Endothelial cell of umbilical vein (primary cell): ENCODE measurements at regions not wholly inside any gene's neighbourhood (a gene's known extent, or its start where the extent isn't known, plus 50 kb on each side); places are given as distances from the start of the nearest gene placed in this dataset.

ENCODE experiments used
- BruUV-seq: library from RNA; stranded (reverse); fragments of 400-500 nt; replicated peaks from 2 replicates; lab custom pipeline; 2021; lab: Mats Ljungman, UMichigan
- CTCF ChIA-PET: fragments of 300-600, 350-600 bp; sonication (Branson Sonifier 250); formaldehyde crosslinking; loops from one replicate; lab custom pipeline; 2021; ENCODE audit warnings: antibody characterized with exemption, inconsistent platforms; lab: Charles Lee
- POLR2A ChIA-PET: fragments of 300-600, 350-600 bp; sonication (Branson Sonifier 250); formaldehyde crosslinking; loops from one replicate; lab custom pipeline; 2021; ENCODE audit warnings: antibody characterized with exemption, inconsistent platforms; lab: Charles Lee
- DNase-seq: peaks from one replicate; pipeline ENCODE4 v3.0.0-alpha.2; 2011; ENCODE audit warnings: low read depth, low spot score
- FAIRE-seq: peaks from 2 replicates; lab custom pipeline; 2011; peaks lifted over from hg19 to GRCh38; lab: Jason Lieb, UNC
- H2AFZ ChIP-seq: 2 replicates; pipeline ENCODE4 v1.6.0; 2012; ENCODE audit warnings: low read depth, low read length, control low read depth, inconsistent platforms
- H3K27ac ChIP-seq: 2 replicates; pipeline ENCODE4 v1.5.1; 2011; ENCODE audit warnings: low read depth, mild to moderate bottlenecking, control low read depth, low read length, moderate library complexity; ENCODE audit not compliant: insufficient read depth
- H3K27me3 ChIP-seq, 2 experiments: 2 replicates each; pipeline versions ENCODE4 v1.6.0 to v1.6.1; 2011; ENCODE audit warnings: low read length in 2 of 2, mixed read lengths in 1 of 2; ENCODE audit not compliant: control insufficient read depth in 2 of 2, insufficient read depth in 2 of 2
- H3K36me3 ChIP-seq, 2 experiments: 2 replicates in 1 of 2; 3 replicates in 1 of 2; pipeline ENCODE4 v1.5.1; 2011; ENCODE audit warnings: low read length in 2 of 2, mild to moderate bottlenecking in 1 of 2, moderate library complexity in 1 of 2; ENCODE audit not compliant: control insufficient read depth in 2 of 2, insufficient read depth in 2 of 2; ENCODE audit errors: extremely low read depth in 1 of 2
- H3K4me1 ChIP-seq: 3 replicates; pipeline ENCODE4 v1.5.1; 2011; ENCODE audit warnings: mild to moderate bottlenecking, low read length; ENCODE audit not compliant: control insufficient read depth, insufficient read depth; ENCODE audit errors: extremely low read depth
- H3K4me2 ChIP-seq: 2 replicates; pipeline ENCODE4 v1.6.1; 2011; ENCODE audit warnings: low read length, control low read depth, mixed read lengths; ENCODE audit not compliant: insufficient read depth
- H3K4me3 ChIP-seq, 3 experiments: fragments of 200-600 bp in 1 of 3; sonication (generic), shearing (Covaris generic) in 1 of 3; replicated peaks in 1 of 3; 2 replicates each; pipeline ENCODE4 v1.5.1; 2011 to 2016; ENCODE audit warnings: control low read depth in 3 of 3, low read length in 3 of 3, mild to moderate bottlenecking in 2 of 3, inconsistent platforms in 1 of 3, low read depth in 1 of 3, moderate library complexity in 1 of 3; ENCODE audit not compliant: insufficient read depth in 1 of 3
- H3K79me2 ChIP-seq: 2 replicates; pipeline ENCODE4 v1.6.0; 2012; ENCODE audit warnings: low read length, inconsistent platforms; ENCODE audit not compliant: control insufficient read depth, insufficient read depth
- H3K9ac ChIP-seq: replicated peaks from 2 replicates; pipeline ENCODE3; 2011; ENCODE audit warnings: low read length, control low read depth; ENCODE audit not compliant: insufficient read depth; ENCODE audit errors: extremely low read depth
- H3K9me1 ChIP-seq: replicated peaks from 3 replicates; pipeline ENCODE4 v1.6.0; 2011; ENCODE audit warnings: mild to moderate bottlenecking, low read length; ENCODE audit not compliant: control insufficient read depth, insufficient read depth; ENCODE audit errors: extremely low read depth
- H3K9me3 ChIP-seq: replicated peaks from 2 replicates; pipeline ENCODE4 v1.5.1; 2012; ENCODE audit warnings: low read length, inconsistent platforms; ENCODE audit not compliant: control insufficient read depth, insufficient read depth
- H4K20me1 ChIP-seq: replicated peaks from 2 replicates; pipeline ENCODE3; 2011; ENCODE audit warnings: mild to moderate bottlenecking, low read length; ENCODE audit not compliant: control insufficient read depth, insufficient read depth; ENCODE audit errors: extremely low read depth
- CTCF ChIP-seq, 2 donors: IDR thresholded peaks; 1 replicate in 1 of 2; 2 replicates in 1 of 2; pipeline ENCODE4 v1.5.1; 2011; ENCODE audit warnings: low read length in 2 of 2, mild to moderate bottlenecking in 2 of 2, moderate library complexity in 2 of 2, control low read depth in 1 of 2, inconsistent platforms in 1 of 2, low read depth in 1 of 2; ENCODE audit not compliant: insufficient read depth in 1 of 2; ENCODE audit errors: extremely low read depth in 1 of 2
- EZH2 ChIP-seq: IDR thresholded peaks from 2 replicates; pipeline ENCODE4 v1.6.1; 2012; ENCODE audit warnings: borderline replicate concordance, low read depth, mild to moderate bottlenecking, moderate library complexity, low read length, inconsistent platforms; ENCODE audit not compliant: severe bottlenecking
- FOS ChIP-seq: IDR thresholded peaks from 2 replicates; pipeline ENCODE4 v1.6.1; 2011; ENCODE audit warnings: mild to moderate bottlenecking, low read length, moderate library complexity, borderline replicate concordance; ENCODE audit not compliant: insufficient read depth
- GATA2 ChIP-seq: IDR thresholded peaks from 2 replicates; pipeline ENCODE4 v1.7.0; 2011; ENCODE audit warnings: low read depth, mild to moderate bottlenecking, moderate library complexity, mixed read lengths, low read length; ENCODE audit not compliant: insufficient read length, insufficient read depth
- JUN ChIP-seq: IDR thresholded peaks from 2 replicates; pipeline ENCODE4 v1.6.1; 2011; ENCODE audit warnings: borderline replicate concordance, low read depth; ENCODE audit not compliant: insufficient read length, insufficient read depth
- MAX ChIP-seq: IDR thresholded peaks from 2 replicates; pipeline ENCODE4 v1.6.1; 2011; ENCODE audit not compliant: insufficient read depth, insufficient read length
- MYC ChIP-seq: IDR thresholded peaks from one replicate; pipeline ENCODE4 v1.6.1; 2011; ENCODE audit warnings: mild to moderate bottlenecking, low read depth, low read length
- POLR2A ChIP-seq: IDR thresholded peaks from 2 replicates; pipeline ENCODE4 v1.6.1; 2012; ENCODE audit warnings: low read depth, mild to moderate bottlenecking, control low read depth, low read length
- POLR2AphosphoS5 ChIP-seq: IDR thresholded peaks from 2 replicates; pipeline ENCODE4 v1.6.1; 2012; ENCODE audit warnings: low read depth, mild to moderate bottlenecking, control low read depth, low read length, moderate library complexity; ENCODE audit not compliant: insufficient read depth
- dilution Hi-C: fragments of 300-500 bp; cut with MboI; formaldehyde crosslinking; loops from one replicate; pipeline ENCODE4 v1.15.0; 2019; ENCODE audit warnings: low sequenced_read_pairs; ENCODE audit not compliant: extremely low pct_ligation_motif_present
- intact Hi-C: fragments of 100-400 bp; cut with micrococcal nuclease; formaldehyde crosslinking; loops from one replicate; pipeline ENCODE4 v1.10.0; 2022

- DNase-seq: no peak
- dilution Hi-C loops: no loop called here
- Histone ChIP-seq H3K4me3 (no peak overlapping the region), H2AFZ (no peak overlapping the region), H3K27me3 (no peaks in the 10 kb centered on the region), H4K20me1 (no peaks in the 10 kb centered on the region), H3K9me3 (peaks cover 6% of the 10 kb centered on the region), H3K27ac (no peak overlapping the region), H3K9me1 (no peaks in the 10 kb centered on the region), H3K4me1 (no peaks in the 10 kb centered on the region), H3K79me2 (no peaks in the 10 kb centered on the region), H3K9ac (no peak overlapping the region), H3K36me3 (no peaks in the 10 kb centered on the region), H3K4me2 (no peak overlapping the region)
- no TSS peak for BruUV-seq
- ChIA-PET CTCF (no interaction called here), POLR2A (no interaction called here)
- intact Hi-C loops: no loop called here
- TF ChIP-seq JUN (no peak), MYC (no peak), EZH2 (no peak), POLR2A (no peak), FOS (no peak), MAX (no peak), GATA2 (no peak), POLR2AphosphoS5 (no peak), CTCF (IDR thresholded peaks at IDR 0.05; ENCODE audit: extremely low read depth in 1 of 2, insufficient read depth in 1 of 2, low read depth in 1 of 2, low read length in 2 of 2) (no peak)
- FAIRE-seq: no peak
Measured at GRCh38 chr20:60677819-60678218, 574.2 kb upstream of the CDH4 start.
